Fibroblast of lung (primary cell): ENCODE measurements at regions not wholly inside any gene's neighbourhood (a gene's known extent, or its start where the extent isn't known, plus 50 kb on each side); places are given as distances from the start of the nearest gene placed in this dataset.
A peak's percentile ranks its signal among the peaks of the same experiment; 100 is the strongest.

ENCODE experiments used
- DNase-seq, 2 donors: peaks; one replicate each; pipeline versions ENCODE4 v3.0.0 to v3.0.0-alpha.2; 2010; ENCODE audit warnings: low read depth in 2 of 2
- H2AFZ ChIP-seq: 2 replicates; pipeline ENCODE4 v1.5.1; 2012; ENCODE audit warnings: low read length, control low read depth, inconsistent platforms
- H3K27ac ChIP-seq: 2 replicates; pipeline ENCODE4 v1.5.1; 2011; ENCODE audit warnings: low read length, control low read depth; ENCODE audit not compliant: insufficient read depth
- H3K27me3 ChIP-seq: 2 replicates; pipeline ENCODE4 v1.5.1; 2011; ENCODE audit warnings: mild to moderate bottlenecking, low read length; ENCODE audit not compliant: control insufficient read depth, insufficient read depth
- H3K36me3 ChIP-seq: 2 replicates; pipeline ENCODE4 v1.5.1; 2011; ENCODE audit warnings: low read length; ENCODE audit not compliant: control insufficient read depth, insufficient read depth
- H3K4me1 ChIP-seq: 2 replicates; pipeline ENCODE4 v1.5.1; 2011; ENCODE audit warnings: low read length; ENCODE audit not compliant: control insufficient read depth, insufficient read depth; ENCODE audit errors: extremely low read depth
- H3K4me2 ChIP-seq: 2 replicates; pipeline ENCODE4 v1.5.1; 2011; ENCODE audit warnings: low read length, control low read depth; ENCODE audit not compliant: insufficient read depth; ENCODE audit errors: extremely low read depth
- H3K4me3 ChIP-seq, 4 experiments: fragments of 200-600 bp in 1 of 4; sonication (generic) in 1 of 4; replicated peaks in 1 of 4; 2 replicates each; pipeline ENCODE4 v1.5.1; 2011 to 2016; ENCODE audit warnings: low read length in 4 of 4, low read depth in 3 of 4, mild to moderate bottlenecking in 3 of 4, control low read depth in 2 of 4, inconsistent platforms in 1 of 4, mixed read lengths in 1 of 4; ENCODE audit not compliant: insufficient read depth in 1 of 4; ENCODE audit errors: control extremely low read depth in 1 of 4
- H3K79me2 ChIP-seq: 2 replicates; pipeline ENCODE4 v1.5.1; 2012; ENCODE audit warnings: mild to moderate bottlenecking, low read length, inconsistent platforms; ENCODE audit not compliant: control insufficient read depth, insufficient read depth
- H3K9ac ChIP-seq: 2 replicates; pipeline ENCODE4 v1.5.1; 2011; ENCODE audit warnings: mild to moderate bottlenecking, low read length, control low read depth; ENCODE audit not compliant: insufficient read depth
- H3K9me3 ChIP-seq: 2 replicates; pipeline ENCODE4 v1.5.1; 2012; ENCODE audit warnings: low read depth, low read length; ENCODE audit not compliant: control insufficient read depth, insufficient read depth
- H4K20me1 ChIP-seq: 2 replicates; pipeline ENCODE4 v1.5.1; 2011; ENCODE audit warnings: low read length; ENCODE audit not compliant: control insufficient read depth, insufficient read depth; ENCODE audit errors: extremely low read depth
- EZH2 ChIP-seq: IDR thresholded peaks from 2 replicates; pipeline ENCODE4 v1.5.1; 2012; ENCODE audit warnings: low read length, control low read depth, mild to moderate bottlenecking; ENCODE audit errors: missing control alignments
- TF ChIP-seq, protein P1 (sequence below), 2 donors: IDR thresholded peaks in 1 of 2; conservative IDR thresholded peaks in 1 of 2; 1 replicate in 1 of 2; 2 replicates in 1 of 2; pipeline ENCODE4 v1.5.1; 2011 to 2012; ENCODE audit warnings: low read length in 2 of 2, control low read depth in 1 of 2, inconsistent platforms in 1 of 2, low read depth in 1 of 2, mild to moderate bottlenecking in 1 of 2

DNA sequence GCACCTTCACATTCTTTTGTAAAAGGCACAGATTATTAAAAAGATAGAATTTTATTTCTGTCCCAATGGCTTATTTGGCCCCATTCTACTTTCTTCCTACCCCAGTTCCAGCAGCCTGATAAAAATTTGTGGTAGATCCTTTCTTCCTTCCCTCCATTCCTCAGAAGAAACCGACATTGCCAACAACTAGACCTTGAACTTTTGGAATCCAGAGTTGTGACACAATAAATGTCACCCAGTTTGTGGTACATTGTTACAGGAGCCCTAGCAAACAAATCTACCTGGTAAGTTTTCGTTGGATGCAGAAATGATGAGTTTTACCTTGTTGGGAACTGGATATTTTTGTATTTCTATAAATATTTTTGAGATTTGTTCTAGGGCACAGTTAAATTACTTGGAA is 141.6 kb upstream of the IVNS1ABP start:
- no peak for DNase-seq

DNA sequence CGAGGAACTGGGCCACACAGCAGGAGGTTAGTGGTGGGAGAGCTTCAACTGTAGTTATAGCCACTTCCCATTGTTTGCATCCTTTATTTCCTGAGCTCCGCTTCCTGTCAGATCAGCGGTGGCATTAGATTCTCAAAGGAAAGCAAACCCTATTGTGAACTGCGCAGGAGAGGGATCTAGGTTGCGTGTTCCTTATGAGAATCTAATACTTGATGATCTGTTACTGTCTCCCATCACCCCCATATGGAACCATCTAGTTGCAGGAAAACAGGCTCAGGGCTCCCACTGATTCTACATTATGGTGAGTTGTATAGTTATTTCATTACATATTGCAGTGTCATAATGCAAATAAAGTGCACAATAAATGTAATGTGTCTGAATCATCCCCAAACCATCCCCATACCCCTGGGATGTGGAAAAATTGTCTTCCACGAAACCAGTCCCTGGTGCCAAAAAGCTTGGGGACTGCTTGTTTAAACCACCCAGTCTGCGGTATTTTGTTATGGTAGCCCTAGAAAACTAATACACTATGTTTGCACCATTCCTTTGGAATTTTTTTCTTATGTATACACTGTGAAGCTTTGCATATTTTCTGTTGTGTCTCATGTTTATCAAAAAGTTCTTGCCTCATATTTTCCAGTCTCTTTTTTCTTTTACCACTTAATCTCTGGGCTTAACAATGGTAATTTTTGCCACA is 136.6 kb upstream of the IVNS1ABP start:
- no peaks in the 10 kb centered on the region for H3K4me1 ChIP-seq
- no peaks in the 10 kb centered on the region for H3K9me3 ChIP-seq
- DNase-seq: peak; percentile 34 to 83
- no peak overlapping the region for H3K27ac ChIP-seq
- no peaks in the 10 kb centered on the region for H4K20me1 ChIP-seq
- no peak overlapping the region for H2AFZ ChIP-seq
- H3K79me2 ChIP-seq: no peaks in the 10 kb centered on the region
- no peak overlapping the region for H3K4me2 ChIP-seq
- H3K27me3 ChIP-seq: no peaks in the 10 kb centered on the region
- H3K4me3 ChIP-seq: no peak overlapping the region
- H3K36me3 ChIP-seq: no peaks in the 10 kb centered on the region
- TF ChIP-seq, protein P1, sequence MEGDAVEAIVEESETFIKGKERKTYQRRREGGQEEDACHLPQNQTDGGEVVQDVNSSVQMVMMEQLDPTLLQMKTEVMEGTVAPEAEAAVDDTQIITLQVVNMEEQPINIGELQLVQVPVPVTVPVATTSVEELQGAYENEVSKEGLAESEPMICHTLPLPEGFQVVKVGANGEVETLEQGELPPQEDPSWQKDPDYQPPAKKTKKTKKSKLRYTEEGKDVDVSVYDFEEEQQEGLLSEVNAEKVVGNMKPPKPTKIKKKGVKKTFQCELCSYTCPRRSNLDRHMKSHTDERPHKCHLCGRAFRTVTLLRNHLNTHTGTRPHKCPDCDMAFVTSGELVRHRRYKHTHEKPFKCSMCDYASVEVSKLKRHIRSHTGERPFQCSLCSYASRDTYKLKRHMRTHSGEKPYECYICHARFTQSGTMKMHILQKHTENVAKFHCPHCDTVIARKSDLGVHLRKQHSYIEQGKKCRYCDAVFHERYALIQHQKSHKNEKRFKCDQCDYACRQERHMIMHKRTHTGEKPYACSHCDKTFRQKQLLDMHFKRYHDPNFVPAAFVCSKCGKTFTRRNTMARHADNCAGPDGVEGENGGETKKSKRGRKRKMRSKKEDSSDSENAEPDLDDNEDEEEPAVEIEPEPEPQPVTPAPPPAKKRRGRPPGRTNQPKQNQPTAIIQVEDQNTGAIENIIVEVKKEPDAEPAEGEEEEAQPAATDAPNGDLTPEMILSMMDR (conservative IDR thresholded peaks at IDR 0.05 in 1 of 2, IDR thresholded peaks at IDR 0.05 in 1 of 2; ENCODE audit: low read depth in 1 of 2, low read length in 2 of 2): no peak
- TF ChIP-seq EZH2: no peak
- no peak overlapping the region for H3K9ac ChIP-seq

More for the DNA sequence above, 141.6 kb upstream of the IVNS1ABP start:
- TF ChIP-seq, protein P1 (conservative IDR thresholded peaks at IDR 0.05 in 1 of 2, IDR thresholded peaks at IDR 0.05 in 1 of 2; ENCODE audit: low read depth in 1 of 2, low read length in 2 of 2): no peak
- no peak overlapping the region for H3K4me2 ChIP-seq
- no peaks in the 10 kb centered on the region for H3K9me3 ChIP-seq
- no peak overlapping the region for H2AFZ ChIP-seq
- H3K4me3 ChIP-seq: no peak overlapping the region
- no peaks in the 10 kb centered on the region for H3K79me2 ChIP-seq
- H4K20me1 ChIP-seq: no peaks in the 10 kb centered on the region
- H3K27me3 ChIP-seq: no peaks in the 10 kb centered on the region
- no peak overlapping the region for H3K9ac ChIP-seq
- H3K4me1 ChIP-seq: no peaks in the 10 kb centered on the region
- H3K27ac ChIP-seq: no peak overlapping the region
- H3K36me3 ChIP-seq: no peaks in the 10 kb centered on the region

DNA sequence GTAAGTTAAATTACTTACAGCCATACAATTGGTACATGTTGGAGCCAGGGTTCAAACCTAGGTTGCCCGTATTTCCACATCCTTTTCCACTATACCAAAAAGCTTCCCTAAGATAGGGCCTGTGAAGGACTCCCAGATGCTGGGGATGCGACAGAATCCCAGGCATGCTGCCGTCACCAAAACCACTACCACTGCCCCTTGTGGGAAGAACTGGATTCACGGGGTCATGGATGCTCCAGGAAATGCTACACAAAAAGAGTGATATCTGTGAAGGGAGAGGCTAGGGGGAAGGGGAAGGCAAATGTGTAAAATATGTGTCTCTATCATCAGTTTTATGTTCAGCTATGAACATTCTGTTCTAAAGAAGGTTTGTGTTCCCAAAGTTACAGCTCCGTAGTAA is 133.9 kb upstream of the IVNS1ABP start:
- Histone ChIP-seq H3K4me3 (no peak overlapping the region), H3K27ac (no peak overlapping the region), H3K9me3 (no peaks in the 10 kb centered on the region), H3K4me1 (no peaks in the 10 kb centered on the region), H4K20me1 (no peaks in the 10 kb centered on the region), H3K36me3 (no peaks in the 10 kb centered on the region), H2AFZ (no peak overlapping the region), H3K79me2 (no peaks in the 10 kb centered on the region), H3K9ac (no peak overlapping the region), H3K4me2 (no peak overlapping the region), H3K27me3 (no peaks in the 10 kb centered on the region)
- no peak for DNase-seq
- TF ChIP-seq, protein P1 (conservative IDR thresholded peaks at IDR 0.05 in 1 of 2, IDR thresholded peaks at IDR 0.05 in 1 of 2; ENCODE audit: low read depth in 1 of 2, low read length in 2 of 2): no peak
- no peak for TF ChIP-seq EZH2
